NCI-H82 treated with DMSO at 0.1 percent for 48 hours (cell line): ENCODE measurements at regions not wholly inside any gene's neighbourhood (a gene's known extent, or its start where the extent isn't known, plus 50 kb on each side); places are given as distances from the start of the nearest gene placed in this dataset.
A peak's percentile ranks its signal among the peaks of the same experiment; 100 is the strongest.
"Not testable (repeated sequence)": the region's sequence is repeated elsewhere in the genome, so short reads cannot be mapped to it uniquely, and the experiment has no call there.

ENCODE experiments used
- DNase-seq: peaks from one replicate; lab custom pipeline; 2025; ENCODE audit not compliant: unreplicated experiment; lab: John Stamatoyannopoulos, UW

DNA sequence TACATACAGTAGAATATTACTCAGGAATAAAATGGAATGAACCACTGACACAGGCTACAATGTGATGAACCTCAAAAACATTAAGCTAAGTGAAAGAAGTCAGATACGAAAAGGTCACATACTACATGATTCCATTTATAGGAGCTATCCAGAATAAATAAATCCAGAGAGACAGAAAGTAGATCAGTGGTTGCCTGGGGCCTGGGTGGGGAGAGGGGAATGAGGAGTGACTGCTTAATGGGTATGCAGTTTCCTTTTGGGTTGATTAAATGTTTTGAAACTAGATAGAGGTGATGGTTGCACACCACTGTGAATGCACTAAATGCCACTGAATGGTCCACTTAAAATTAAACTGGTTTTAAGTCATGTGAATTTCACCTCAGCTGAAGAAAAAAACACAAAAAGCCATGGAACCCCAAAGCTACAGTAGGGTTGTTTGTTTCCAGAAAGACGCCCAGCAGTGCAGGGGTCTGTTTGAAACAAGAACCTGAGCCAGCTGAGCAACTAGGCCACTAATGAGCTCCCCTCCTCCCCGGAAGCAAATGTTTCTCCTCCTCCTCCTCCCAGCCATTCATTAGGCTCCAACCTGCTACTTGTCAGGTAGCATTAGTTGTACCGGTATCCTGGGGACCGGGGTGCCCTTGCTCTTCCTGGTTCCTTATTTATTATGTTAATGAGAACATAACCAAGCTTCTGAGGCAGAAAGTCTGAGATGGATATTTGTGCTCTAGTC, 168.4 kb downstream of the EVX1 start:
- DNase-seq: no peak

DNA sequence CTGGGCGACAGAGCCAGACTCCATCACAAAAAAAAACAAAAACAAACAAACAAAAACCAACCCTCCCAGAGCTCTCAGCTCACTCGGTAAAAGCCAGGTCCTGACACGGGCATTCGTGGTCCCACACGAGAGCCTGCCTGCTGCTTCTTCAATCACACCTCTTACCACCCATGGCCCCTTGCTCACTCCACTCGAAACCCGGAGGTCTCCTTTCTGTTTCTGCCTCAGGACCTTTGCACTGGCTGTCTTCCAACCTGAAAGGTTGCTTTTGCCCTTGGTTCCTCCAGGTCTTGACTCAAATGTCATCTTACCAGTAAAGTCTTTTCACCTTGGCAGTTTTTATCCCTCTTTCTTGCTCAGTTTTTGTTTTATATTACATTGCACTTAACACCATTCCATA, 169.6 kb downstream of the EVX1 start:
- DNase-seq: no peak

DNA sequence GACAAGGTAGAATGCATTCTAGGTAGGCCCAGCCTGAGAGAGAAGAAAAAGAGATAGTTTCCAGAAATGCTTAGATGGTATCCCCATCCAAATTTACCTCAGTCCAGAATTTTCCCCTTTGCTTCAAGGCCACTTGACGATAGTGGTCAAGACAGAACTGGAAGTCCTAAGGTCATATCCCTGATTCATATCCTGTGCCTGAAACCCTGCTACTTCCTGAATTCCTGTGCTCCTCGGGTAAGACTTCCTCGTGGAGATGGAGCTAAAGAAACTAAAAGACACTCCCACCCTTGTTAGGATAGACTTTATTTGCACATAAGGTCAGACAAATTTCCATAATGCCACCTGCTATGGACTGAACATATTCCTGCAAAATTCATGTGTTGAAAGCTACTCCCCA, 175.9 kb downstream of the EVX1 start:
- DNase-seq: no peak

DNA sequence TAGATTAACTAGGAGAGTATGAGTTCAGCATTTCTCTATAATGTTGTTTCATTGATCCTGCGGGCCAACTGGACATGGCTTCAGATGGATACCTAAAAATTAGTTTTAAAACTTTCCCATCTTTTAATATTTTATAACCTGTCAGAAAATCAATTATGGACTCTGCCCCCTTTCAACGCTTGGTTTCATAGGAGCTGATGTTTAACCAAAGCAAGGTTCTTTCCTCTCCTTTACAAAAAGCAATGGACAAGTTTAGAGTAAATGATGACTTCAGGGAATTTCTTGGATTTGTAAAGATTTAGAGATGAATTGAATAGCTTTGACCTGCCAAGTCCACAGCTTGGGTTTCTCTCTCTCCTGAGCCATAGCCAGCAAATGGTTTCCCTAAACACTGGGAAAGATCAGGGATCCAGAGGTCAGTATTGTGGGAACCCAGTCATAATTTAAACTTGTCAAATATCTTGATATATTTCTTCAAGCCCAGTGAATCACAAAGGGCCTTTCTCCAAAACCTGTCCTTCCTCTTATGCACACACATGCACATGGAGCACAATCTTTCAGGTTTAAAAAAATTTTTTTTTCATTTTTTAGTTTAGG, 177.1 kb downstream of the EVX1 start:
- DNase-seq: no peak

DNA sequence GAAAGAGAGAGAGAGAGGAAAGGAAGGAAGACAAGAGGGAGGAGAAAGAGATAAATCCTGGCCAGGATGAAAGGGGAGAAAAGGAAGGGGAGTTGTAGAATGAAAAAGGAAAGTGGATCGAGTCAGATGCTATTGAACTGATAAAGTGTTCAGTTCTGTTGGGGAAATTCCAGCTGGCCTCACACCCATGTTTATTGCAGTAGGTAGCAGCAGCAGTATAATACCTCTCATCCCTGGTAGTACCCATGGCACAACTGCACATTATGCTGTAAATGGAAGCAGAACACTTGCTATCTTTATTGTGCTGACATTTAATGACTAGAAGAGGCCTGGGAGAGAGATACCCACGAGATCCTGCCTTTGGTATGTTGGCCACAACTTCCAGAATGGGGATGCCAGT, 178.1 kb downstream of the EVX1 start:
- no peak for DNase-seq

DNA sequence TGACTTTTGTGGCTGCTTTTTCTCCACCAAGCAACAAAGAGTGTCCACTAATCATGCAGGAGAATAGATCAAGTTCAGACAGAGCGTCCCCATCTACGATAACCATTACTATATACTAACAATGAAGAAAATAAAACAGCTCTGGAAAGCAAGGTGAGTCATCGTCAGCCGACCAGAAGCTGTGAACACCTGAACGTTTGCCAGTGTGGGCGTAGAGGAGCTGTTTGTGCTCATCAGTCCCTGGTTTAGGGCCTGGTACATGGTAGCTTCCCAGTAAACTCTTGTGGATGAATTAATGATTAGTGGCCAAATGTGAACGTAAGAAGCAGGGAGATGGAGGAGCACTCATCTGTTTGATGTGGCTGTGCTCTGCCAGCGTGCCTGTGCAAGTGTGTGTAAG, 180.7 kb downstream of the EVX1 start:
- DNase-seq: no peak

DNA sequence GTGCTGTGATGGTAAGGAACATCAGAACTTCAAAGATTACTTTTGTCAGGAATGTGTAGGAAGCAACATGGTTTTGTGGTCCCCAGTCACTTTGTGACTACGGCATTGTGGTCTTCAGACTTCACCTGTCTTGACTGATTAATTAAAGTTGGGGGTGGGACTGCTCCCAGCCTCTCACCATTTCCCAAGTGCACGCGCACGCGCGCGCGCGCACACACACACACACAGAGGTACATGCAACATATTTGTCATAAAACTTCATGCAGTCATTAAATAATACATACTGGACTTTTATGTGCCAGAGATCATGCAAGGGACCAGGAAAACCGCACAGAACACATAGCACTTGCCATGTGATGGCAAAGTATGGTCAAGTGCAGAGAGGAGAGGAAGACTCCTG, 181.2 kb downstream of the EVX1 start:
- DNase-seq: no peak

DNA sequence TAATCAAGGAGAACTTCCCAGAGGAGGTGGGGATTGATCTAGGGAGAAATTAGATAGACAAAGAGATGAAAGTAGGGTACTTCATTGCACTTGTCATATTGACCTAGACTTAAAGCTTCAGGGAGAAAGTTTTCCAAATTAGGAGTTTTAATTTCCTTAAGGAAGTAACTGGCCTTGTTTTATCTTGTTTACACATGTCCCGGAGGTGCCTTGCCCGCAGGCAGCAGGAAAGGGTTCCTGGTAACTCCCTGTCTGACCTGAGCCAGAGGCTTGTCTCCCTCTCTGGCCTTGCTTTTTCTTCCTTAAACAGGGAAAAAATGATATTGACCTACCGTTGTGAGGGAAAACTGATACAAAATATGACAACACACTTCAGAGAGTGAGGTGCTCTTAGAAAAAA, 181.6 kb downstream of the EVX1 start:
- DNase-seq: no peak

DNA sequence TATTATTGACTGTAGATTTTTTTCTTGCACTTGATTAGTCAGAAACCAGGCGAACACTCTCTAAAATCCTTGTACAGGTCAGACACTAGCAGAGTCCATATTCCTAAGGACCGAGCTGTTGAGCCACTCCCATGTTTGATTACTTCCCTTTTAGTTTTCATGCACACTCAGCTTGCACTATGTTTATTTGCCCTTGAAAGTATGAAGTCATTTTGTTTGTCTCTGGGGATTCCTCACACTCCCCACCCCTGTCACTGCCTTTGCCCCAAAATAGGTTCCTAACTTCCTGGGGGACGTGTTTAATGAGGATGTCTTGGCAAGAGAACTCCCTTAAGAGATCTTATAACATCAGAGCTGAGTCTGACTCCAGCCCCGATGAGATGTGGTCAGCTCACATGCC, 182.1 kb downstream of the EVX1 start:
- no peak for DNase-seq

DNA sequence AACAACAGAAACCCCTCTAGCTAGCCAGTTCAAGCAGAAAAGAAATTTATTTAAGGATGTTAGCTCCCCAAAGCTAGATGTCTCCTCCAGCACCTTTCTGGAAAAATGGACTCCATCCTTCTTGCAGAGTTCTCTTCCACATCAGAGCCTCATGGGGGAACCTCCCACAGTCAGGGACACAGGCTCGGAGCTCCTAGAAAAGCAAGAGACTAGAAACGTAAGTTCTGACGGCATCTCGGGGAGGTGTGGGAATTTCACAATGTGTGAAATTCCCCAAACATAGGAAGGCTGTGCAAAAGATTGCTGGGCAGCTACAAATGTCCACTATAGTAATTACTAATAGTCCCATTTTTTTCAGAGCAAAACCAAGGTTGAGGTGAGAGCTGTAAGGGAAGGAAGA, 184.8 kb downstream of the EVX1 start:
- no peak for DNase-seq

DNA sequence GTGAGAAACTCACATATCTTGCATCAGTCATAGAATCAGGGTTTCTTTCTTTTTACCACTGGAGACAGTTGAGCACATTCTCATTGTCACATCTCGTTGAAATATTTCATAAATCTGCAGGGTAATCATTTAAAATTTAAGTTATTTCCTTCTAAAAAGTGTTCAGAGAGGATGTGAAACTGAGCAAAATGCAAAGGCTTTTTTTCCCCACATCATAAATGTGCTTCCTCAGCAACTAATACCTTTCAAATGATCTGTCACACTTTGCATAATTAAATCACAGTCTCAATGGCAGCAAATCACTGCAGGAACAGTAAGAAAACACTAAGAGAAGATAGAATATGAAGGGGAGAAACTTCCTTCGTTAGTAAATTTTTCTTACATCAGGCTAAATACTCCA, 187.5 kb downstream of the EVX1 start:
- DNase-seq: no peak

DNA sequence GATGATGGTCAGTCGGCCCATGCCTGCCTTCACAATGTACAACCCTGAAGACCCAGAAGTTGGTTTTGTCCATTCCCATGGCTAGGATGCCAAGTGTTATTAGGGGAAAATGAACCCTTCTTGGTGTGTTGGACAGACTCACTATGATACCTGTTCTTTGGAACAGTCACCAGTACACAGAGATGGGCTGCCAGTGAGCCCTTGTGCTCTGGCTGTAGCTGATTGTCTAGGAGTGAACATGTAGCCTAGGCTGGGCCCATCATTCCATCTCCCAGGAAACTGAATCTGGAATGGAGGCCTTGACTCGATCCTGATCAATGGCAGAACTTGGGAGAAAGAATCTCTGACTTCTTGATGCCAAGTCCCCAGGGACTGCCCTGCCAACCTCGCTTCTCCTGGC, 188.9 kb downstream of the EVX1 start:
- DNase-seq: no peak

DNA sequence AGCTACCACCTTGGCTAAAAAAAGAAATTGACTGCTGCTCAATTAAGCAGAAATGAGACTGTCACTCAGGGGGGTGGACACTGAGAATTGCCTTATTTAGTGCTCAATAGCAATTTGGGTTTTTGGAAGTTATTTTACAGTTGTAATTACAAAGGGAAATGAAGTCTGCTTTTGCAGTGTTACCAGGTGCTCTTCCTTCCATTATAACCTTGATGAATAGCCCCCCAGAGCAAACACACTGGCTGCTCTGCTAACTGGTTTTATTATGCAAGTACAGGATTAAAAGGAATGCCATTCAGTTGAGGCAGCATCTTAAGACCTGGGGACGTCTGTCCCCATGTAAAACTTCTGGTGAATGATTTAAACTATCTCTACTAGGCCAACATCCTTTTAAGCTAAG, 191.0 kb downstream of the EVX1 start:
- no peak for DNase-seq

DNA sequence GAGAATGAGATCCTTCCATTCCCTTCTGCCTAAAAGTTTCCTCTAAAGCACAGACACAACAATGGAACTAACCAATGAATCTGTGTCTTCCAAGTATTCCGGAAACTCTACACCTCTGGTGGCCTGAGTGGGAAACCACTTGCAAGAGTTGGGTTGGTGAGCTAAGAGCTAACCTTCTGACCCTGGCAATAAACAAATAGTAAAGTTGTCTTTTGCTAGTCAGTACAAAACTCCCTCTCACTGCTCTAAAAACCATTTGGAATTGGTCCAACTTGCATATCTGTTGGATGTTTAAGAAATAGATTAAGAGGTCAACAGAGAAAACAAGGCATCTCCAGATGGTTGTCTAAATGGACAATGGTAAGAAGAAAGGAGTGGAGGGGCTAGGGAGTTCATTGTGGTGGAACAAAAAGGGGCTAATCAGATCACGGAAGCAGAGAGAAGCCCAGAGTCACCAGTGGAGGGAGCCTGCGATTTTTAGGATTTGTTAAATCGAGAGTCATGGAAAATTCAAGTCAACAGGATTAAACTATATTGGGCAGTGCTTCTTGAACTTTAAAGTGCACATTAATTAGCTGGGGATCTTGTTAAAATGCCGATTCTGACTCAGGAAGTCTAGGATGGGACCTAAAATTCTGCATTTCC, 192.3 kb downstream of the EVX1 start:
- DNase-seq: peak; percentile 67

DNA sequence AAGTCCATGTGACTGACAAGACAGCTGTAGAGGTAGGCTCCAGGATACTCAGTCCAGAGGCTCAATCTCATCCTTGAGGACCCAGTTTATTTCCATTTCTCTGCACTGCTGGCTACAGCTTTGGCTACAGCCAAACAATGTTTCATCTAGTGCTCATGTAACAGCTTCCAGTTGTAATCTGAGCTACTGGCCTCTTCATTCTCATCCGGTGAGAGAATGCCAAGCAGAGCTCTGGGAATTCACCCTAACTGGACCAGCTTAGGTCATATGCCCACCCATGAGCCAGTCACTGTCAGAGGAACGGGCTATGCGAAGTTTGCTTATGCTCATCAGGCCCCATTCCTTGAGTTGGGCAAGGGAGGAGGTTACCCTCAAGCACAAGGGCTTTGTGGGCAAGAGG, 192.9 kb downstream of the EVX1 start:
- no peak for DNase-seq

DNA sequence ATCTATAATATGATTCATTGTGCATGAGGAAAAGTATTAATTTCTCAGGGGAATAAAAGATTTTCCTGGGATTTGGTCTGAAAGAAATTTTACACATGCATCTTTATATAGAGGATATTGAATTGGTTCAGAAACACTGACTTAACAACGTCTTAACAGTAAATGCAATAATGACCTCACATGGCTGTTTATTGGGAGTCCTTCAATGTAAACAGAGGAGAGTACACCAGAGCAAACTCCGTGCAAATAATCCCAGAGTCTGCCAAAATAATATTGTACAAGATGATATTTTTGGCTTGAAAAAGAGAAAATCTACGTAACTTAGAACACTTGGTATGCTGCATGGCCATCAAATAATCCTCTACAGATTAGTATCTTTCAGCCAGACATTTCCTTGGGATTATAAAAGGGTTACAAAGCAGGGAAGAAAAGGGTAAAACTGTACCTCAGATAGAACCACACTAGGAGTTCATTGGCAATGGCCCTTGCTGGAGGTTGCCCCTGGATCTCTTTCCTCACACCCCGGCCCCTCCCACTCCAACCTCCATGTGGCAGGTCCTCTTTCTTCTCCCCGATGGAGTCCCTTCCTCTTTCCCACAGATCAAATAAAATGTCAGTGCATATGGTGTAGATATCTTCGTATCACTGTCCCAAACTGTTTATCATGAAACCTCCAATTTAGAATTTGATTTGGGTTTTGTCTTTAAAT, 196.4 kb downstream of the EVX1 start:
- DNase-seq: no peak

DNA sequence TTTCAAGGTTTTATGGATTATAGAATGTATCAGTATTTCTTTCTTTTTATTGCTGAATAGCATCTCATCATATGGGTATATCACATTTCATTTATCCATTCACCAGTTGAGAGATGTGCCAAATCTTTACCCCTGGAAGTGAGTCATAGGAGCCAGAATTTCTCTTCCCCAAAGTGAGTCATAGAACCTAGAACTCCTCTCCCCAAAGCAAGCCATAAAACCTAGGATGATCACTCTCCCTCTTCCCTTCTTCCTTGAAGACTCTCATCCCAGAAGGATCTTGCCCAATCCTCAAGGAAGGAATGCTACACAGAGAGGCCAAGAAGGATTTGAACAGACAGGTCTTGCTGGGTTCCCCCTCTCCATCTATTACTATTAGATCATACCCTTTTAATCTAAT, 199.9 kb downstream of the EVX1 start:
- DNase-seq: no peak

DNA sequence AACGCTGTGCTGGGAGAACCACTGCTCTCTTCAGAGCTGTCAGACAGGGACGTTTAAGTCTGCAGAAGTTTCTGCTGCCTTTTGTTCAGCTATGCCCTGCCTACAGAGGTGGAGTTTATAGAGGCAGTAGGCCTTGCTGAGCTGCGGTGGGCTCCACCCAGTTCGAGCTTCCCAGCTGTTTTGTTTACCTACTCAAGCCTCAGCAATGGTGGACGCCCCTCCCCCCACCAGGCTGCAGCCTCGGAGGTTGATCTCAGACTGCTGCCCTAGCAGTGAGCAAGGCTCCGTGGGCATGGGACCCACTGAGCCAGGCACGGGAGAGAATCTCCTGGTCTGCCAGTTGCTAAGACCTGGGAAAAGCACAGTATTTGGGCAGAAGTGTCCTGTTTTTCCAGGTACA, 206.4 kb downstream of the EVX1 start:
- not testable (repeated sequence) for DNase-seq

DNA sequence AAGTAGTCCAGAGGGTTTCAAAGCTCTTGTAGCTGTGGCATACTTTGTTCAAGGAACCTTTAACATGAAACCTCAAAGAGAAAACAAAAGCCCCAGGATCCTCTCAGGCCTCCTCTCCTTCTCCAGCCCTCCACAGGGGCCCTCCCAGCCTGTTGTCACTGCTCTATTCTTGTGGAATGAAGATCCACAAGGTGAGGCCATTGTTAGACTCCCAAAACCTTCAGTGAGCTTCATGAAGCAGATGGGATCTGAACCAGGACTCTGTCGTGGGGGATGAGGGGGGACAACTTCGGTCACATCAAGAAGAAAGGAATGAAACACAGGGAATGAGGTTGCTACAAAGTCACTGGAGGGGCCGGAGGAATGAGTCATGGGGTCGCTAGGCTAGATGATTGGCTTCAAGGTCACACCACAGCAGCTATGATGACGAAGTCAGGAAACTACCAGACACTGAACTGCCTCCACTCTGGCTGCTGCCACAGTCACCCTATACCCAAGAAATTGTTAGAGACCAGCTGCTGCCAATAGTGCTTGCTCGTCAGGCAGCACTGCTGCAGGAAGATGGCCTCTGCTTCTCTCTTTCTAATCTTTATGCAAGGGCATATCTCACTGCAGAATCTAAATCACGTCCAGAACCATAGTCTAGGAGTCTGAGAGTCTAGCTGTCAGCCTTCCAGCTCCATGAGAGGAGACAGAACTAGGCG, 208.8 kb downstream of the HIBADH start:
- no peak for DNase-seq

DNA sequence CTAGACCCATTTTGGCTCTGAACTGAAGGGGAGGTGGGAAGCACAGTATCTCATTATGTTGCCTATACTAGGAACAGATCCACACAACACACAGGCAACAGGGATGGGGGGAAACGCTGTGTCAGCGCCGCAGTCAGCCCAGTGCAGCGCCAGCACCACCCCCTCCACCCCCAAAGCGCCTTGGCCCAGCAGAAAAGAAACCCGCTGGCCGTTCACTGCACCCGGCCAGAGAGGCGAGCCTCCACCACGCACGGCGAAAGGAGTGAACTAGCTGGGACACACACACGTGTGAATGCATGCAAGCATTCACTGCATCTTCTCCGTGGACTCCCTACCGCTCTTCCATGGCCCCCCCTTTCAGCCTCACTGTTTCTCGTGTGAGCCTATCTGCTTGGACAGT, 205.6 kb downstream of the HIBADH start:
- not testable (repeated sequence) for DNase-seq
